Activated T-helper 2 cell treated with anti-CD3 and anti-CD28 coated beads, Interferon-gamma antibody, Interleukin-2, Interleukin-4, amounts not matched to agents 10 μg/mL and 5 μg/mL and 100 μg/mL, durations not matched to agents 14 hours and 24 hours and 36 hours (primary cell): ENCODE measurements at regions not wholly inside any gene's neighbourhood (a gene's known extent, or its start where the extent isn't known, plus 50 kb on each side); places are given as distances from the start of the nearest gene placed in this dataset.
"Not testable (repeated sequence)": the region's sequence is repeated elsewhere in the genome, so short reads cannot be mapped to it uniquely, and the experiment has no call there.

Experiments
- DNase-seq: peaks from one replicate; pipeline ENCODE4 v3.0.0; 2021; ENCODE audit warnings: low spot score
- H3K27ac Mint-ChIP-seq: one replicate; pipeline ENCODE4 v1.8.0; 2021; ENCODE audit warnings: mixed read lengths
- H3K27me3 Mint-ChIP-seq: one replicate; pipeline ENCODE4 v1.8.0; 2021; ENCODE audit warnings: low read depth, mixed read lengths
- H3K36me3 Mint-ChIP-seq: one replicate; pipeline ENCODE4 v1.8.0; 2021; ENCODE audit warnings: low read depth, mixed read lengths
- H3K4me1 Mint-ChIP-seq: one replicate; pipeline ENCODE4 v1.8.0; 2021; ENCODE audit warnings: low read depth, mixed read lengths
- H3K4me3 Mint-ChIP-seq: one replicate; pipeline ENCODE4 v1.8.0; 2021; ENCODE audit warnings: low read depth, mild to moderate bottlenecking, moderate library complexity, mixed read lengths
- H3K9me3 Mint-ChIP-seq: one replicate; pipeline ENCODE4 v1.8.0; 2021; ENCODE audit warnings: mixed read lengths
- intact Hi-C: fragments of 100-400 bp; cut with micrococcal nuclease; formaldehyde crosslinking; loops from one replicate; pipeline ENCODE4 v1.15.1; 2023

GRCh38 chr4:64824591-64824990, 415.3 kb upstream of the TECRL start:
- Mint-ChIP-seq H3K4me1 (no peaks in the 10 kb centered on the region), H3K27me3 (no peaks in the 10 kb centered on the region), H3K36me3 (no peaks in the 10 kb centered on the region), H3K27ac (no peak overlapping the region), H3K4me3 (no peak overlapping the region), H3K9me3 (peaks cover 12% of the 10 kb centered on the region)
- no peak for DNase-seq
- intact Hi-C loops, result no loop called here

DNA sequence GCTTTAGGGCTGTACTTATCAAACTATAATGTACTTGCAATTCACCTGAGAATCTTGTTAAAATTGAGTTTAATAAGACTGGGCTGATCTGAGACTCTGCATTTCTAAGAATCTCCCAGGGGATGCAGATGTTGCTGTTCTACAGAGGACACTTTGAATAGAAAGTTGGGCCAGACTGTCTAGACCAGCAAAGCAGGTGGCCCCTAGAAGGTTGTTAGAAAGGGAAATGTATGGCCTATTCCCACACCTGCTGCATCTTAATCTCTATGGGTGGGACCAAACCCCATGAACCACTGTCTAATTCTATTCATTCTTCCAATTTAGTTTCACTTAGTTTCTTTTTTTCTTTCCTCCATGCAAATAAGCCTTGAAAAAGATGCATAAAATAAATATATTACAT, 413.2 kb upstream of the TECRL start:
- H3K9me3 Mint-ChIP-seq, result peaks cover 12% of the 10 kb centered on the region
- intact Hi-C loops, result no loop called here
- no peak overlapping the region for H3K4me3 Mint-ChIP-seq
- no peaks in the 10 kb centered on the region for H3K36me3 Mint-ChIP-seq
- no peak for DNase-seq
- no peaks in the 10 kb centered on the region for H3K27me3 Mint-ChIP-seq
- no peak overlapping the region for H3K27ac Mint-ChIP-seq
- H3K4me1 Mint-ChIP-seq, result no peaks in the 10 kb centered on the region

- Mint-ChIP-seq H3K4me1 (no peaks in the 10 kb centered on the region), H3K4me3 (no peak overlapping the region), H3K36me3 (no peaks in the 10 kb centered on the region), H3K27me3 (no peaks in the 10 kb centered on the region), H3K27ac (no peak overlapping the region), H3K9me3 (peaks cover 12% of the 10 kb centered on the region)
- no peak for DNase-seq
- intact Hi-C loops, result no loop called here
Observed at GRCh38 chr4:64821219-64821976, 412.1 kb upstream of the TECRL start.

- DNase-seq, result no peak
Observed at GRCh38 chr4:64814616-64815015, 405.4 kb upstream of the TECRL start.

GRCh38 chr4:64807821-64808220, 398.6 kb upstream of the TECRL start:
- Mint-ChIP-seq H3K4me3 (no peak overlapping the region), H3K27ac (no peak overlapping the region), H3K27me3 (no peaks in the 10 kb centered on the region), H3K9me3 (peaks cover 30% of the 10 kb centered on the region), H3K4me1 (no peaks in the 10 kb centered on the region), H3K36me3 (no peaks in the 10 kb centered on the region)
- intact Hi-C loops, result no loop called here
- no peak for DNase-seq

More at GRCh38 chr4:64814616-64815015, 405.4 kb upstream of the TECRL start:
- intact Hi-C loops, result no loop called here
- Mint-ChIP-seq H3K36me3 (no peaks in the 10 kb centered on the region), H3K4me1 (no peaks in the 10 kb centered on the region), H3K27ac (no peak overlapping the region), H3K9me3 (peaks cover 7% of the 10 kb centered on the region), H3K27me3 (no peaks in the 10 kb centered on the region), H3K4me3 (no peak overlapping the region)

DNA sequence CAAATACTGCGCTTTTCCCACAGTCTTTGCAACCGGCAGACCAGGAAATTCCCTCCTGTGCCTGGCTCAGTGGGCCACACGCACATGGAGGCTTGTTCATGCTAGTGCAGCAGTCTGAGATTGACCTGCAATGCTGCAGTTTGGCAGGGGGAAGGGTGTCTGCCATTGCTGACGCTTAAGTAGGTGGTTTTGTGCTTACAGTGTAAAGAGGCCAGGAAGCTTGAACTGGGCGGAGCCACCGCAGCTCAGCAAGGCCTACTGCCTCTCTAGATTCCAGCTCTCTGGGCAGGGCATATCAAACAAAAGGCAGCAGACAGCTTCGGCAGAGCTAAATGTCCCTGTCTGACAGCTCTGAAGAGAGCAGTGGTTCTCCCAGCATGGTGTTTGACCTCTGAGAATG, 390.5 kb upstream of the TECRL start:
- Mint-ChIP-seq H3K27ac (no peak overlapping the region), H3K27me3 (no peaks in the 10 kb centered on the region), H3K4me3 (no peak overlapping the region), H3K36me3 (no peaks in the 10 kb centered on the region), H3K9me3 (peaks cover 36% of the 10 kb centered on the region), H3K4me1 (no peaks in the 10 kb centered on the region)
- DNase-seq, result no peak
- intact Hi-C loops, result no loop called here

- H3K4me1 Mint-ChIP-seq, intact Hi-C loops, H3K36me3 Mint-ChIP-seq, H3K27ac Mint-ChIP-seq, DNase-seq, H3K4me3 Mint-ChIP-seq, H3K27me3 Mint-ChIP-seq: not testable (repeated sequence)
- H3K9me3 Mint-ChIP-seq, result peaks cover 30% of the 10 kb centered on the region
Observed at GRCh38 chr4:64798828-64799227, 389.6 kb upstream of the TECRL start.

GRCh38 chr4:64796581-64796980, 387.3 kb upstream of the TECRL start:
- Mint-ChIP-seq H3K4me3 (no peak overlapping the region), H3K27me3 (no peaks in the 10 kb centered on the region), H3K27ac (no peak overlapping the region), H3K36me3 (no peaks in the 10 kb centered on the region), H3K4me1 (no peaks in the 10 kb centered on the region), H3K9me3 (peaks cover 10% of the 10 kb centered on the region)
- DNase-seq, result no peak
- intact Hi-C loops, result no loop called here

DNA sequence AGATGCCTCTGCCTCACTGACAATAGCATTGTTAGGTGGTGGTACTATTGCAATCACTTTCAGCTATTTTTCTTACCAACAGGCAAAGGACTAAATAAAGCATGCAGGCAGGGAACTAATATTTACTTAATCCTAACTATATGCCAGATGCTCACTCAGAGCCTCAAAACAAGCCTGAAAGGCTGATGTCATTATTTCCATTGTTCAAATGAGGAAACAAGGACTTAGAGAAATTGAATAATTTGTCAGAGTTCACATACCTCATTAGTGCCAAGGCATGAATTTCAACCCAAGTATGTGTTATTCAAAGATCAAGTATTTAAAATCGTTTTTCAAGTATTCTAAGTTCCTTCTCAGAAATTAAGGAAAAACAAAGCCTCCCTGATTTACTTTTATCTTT, 374.9 kb upstream of the TECRL start:
- Mint-ChIP-seq H3K27me3 (no peaks in the 10 kb centered on the region), H3K36me3 (no peaks in the 10 kb centered on the region), H3K27ac (no peak overlapping the region), H3K4me3 (no peak overlapping the region), H3K4me1 (no peaks in the 10 kb centered on the region), H3K9me3 (no peaks in the 10 kb centered on the region)
- intact Hi-C loops, result no loop called here
- no peak for DNase-seq

- Mint-ChIP-seq H3K4me3 (no peak overlapping the region), H3K9me3 (no peaks in the 10 kb centered on the region), H3K27me3 (no peaks in the 10 kb centered on the region), H3K36me3 (no peaks in the 10 kb centered on the region), H3K4me1 (no peaks in the 10 kb centered on the region), H3K27ac (no peak overlapping the region)
- no peak for DNase-seq
- intact Hi-C loops, result no loop called here
Observed at GRCh38 chr4:64781737-64782326, 372.6 kb upstream of the TECRL start.

- no peak for DNase-seq
- no peaks in the 10 kb centered on the region for H3K4me1 Mint-ChIP-seq
- no peaks in the 10 kb centered on the region for H3K36me3 Mint-ChIP-seq
- H3K4me3 Mint-ChIP-seq, result no peak overlapping the region
- no peaks in the 10 kb centered on the region for H3K9me3 Mint-ChIP-seq
- intact Hi-C loops, result no loop called here
- no peaks in the 10 kb centered on the region for H3K27me3 Mint-ChIP-seq
- H3K27ac Mint-ChIP-seq, result no peak overlapping the region
Observed at GRCh38 chr4:64780664-64781063, 371.4 kb upstream of the TECRL start.

GRCh38 chr4:64777286-64777685, 368.0 kb upstream of the TECRL start:
- no peaks in the 10 kb centered on the region for H3K36me3 Mint-ChIP-seq
- intact Hi-C loops, result no loop called here
- H3K27ac Mint-ChIP-seq, result no peak overlapping the region
- no peaks in the 10 kb centered on the region for H3K9me3 Mint-ChIP-seq
- no peaks in the 10 kb centered on the region for H3K27me3 Mint-ChIP-seq
- H3K4me1 Mint-ChIP-seq, result no peaks in the 10 kb centered on the region
- DNase-seq, result no peak
- no peak overlapping the region for H3K4me3 Mint-ChIP-seq

DNA sequence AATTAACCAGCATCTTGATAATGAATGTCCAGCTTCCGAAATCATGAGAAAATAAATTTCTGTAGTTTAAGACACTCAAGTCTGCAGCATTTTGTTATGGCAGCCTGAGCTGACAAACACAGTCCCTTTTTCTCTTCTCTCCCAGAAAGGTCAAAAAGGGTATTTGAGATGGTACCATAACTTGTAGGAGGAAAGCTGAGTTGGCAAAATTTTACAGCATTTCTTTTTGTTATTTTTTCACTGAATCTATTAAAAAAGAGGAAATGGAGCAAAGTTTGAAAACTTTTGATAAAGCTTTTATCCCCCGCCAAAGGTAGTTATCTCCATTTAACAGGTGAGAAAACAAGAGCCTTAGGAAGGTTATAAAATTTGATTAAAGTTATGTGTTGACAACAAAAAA, 367.6 kb upstream of the TECRL start:
- H3K27ac Mint-ChIP-seq, result no peak overlapping the region
- no peaks in the 10 kb centered on the region for H3K27me3 Mint-ChIP-seq
- no peak overlapping the region for H3K4me3 Mint-ChIP-seq
- intact Hi-C loops, result no loop called here
- no peak for DNase-seq
- no peaks in the 10 kb centered on the region for H3K36me3 Mint-ChIP-seq
- no peaks in the 10 kb centered on the region for H3K9me3 Mint-ChIP-seq
- no peaks in the 10 kb centered on the region for H3K4me1 Mint-ChIP-seq
